Fibroblast of skin of right biceps (primary cell): ENCODE measurements at regions not wholly inside any gene's neighbourhood (a gene's known extent, or its start where the extent isn't known, plus 50 kb on each side); places are given as distances from the start of the nearest gene placed in this dataset.

ENCODE experiments used
- DNase-seq: peaks from one replicate; pipeline ENCODE4 v3.0.0-alpha.2; 2013

GRCh38 chr18:76179257-76179656 is 315.8 kb downstream of the ZNF516 start:
- no peak for DNase-seq

- DNase-seq: no peak
These were observed 317.9 kb downstream of the ZNF516 start for GRCh38 chr18:76177160-76177559.

- DNase-seq: no peak
These were observed 320.6 kb downstream of the ZNF516 start for GRCh38 chr18:76174451-76174850.

- DNase-seq: no peak
These were observed 325.3 kb downstream of the ZNF516 start for GRCh38 chr18:76169733-76170132.

GRCh38 chr18:76167845-76168621 is 327.0 kb downstream of the ZNF516 start:
- no peak for DNase-seq

GRCh38 chr18:76167410-76167809 is 327.6 kb downstream of the ZNF516 start:
- no peak for DNase-seq

GRCh38 chr18:76162886-76163285 is 332.2 kb downstream of the ZNF516 start:
- no peak for DNase-seq

- DNase-seq: no peak
These were observed 333.1 kb downstream of the ZNF516 start for GRCh38 chr18:76161983-76162382.

- DNase-seq: no peak
These were observed 341.4 kb downstream of the ZNF516 start for GRCh38 chr18:76153691-76154090.

GRCh38 chr18:76149734-76150133 is 345.3 kb downstream of the ZNF516 start:
- no peak for DNase-seq

- DNase-seq: no peak
These were observed 345.8 kb downstream of the ZNF516 start for GRCh38 chr18:76149284-76149683.

- no peak for DNase-seq
These were observed 349.3 kb downstream of the ZNF516 start for GRCh38 chr18:76145521-76146376.

- DNase-seq: no peak
These were observed 350.2 kb downstream of the ZNF516 start for GRCh38 chr18:76144844-76145243.

- DNase-seq: no peak
These were observed 352.4 kb downstream of the ZNF516 start for GRCh38 chr18:76142611-76143010.

GRCh38 chr18:76139844-76140243 is 355.2 kb downstream of the ZNF516 start:
- DNase-seq: no peak

GRCh38 chr18:76137216-76137615 is 357.8 kb downstream of the ZNF516 start:
- DNase-seq: no peak

GRCh38 chr18:76136701-76137100 is 358.3 kb downstream of the ZNF516 start:
- DNase-seq: no peak

GRCh38 chr18:76134628-76135027 is 360.4 kb downstream of the ZNF516 start:
- DNase-seq: no peak

- no peak for DNase-seq
These were observed 361.2 kb downstream of the ZNF516 start for GRCh38 chr18:76133873-76134272.

GRCh38 chr18:76131738-76132137 is 363.3 kb downstream of the ZNF516 start:
- peak; percentile 20 for DNase-seq

GRCh38 chr18:76130845-76131244 is 364.2 kb downstream of the ZNF516 start:
- DNase-seq: peak; percentile 22

- no peak for DNase-seq
These were observed 368.7 kb downstream of the ZNF516 start for GRCh38 chr18:76126327-76126726.

- no peak for DNase-seq
These were observed 374.0 kb downstream of the ZNF516 start for GRCh38 chr18:76121011-76121410.

- DNase-seq: no peak
These were observed 379.5 kb downstream of the ZNF516 start for GRCh38 chr18:76115580-76115979.
